ENCODE measurements at regions not wholly inside any gene's neighbourhood (a gene's known extent, or its start where the extent isn't known, plus 50 kb on each side); places are given as distances from the start of the nearest gene placed in this dataset.

DNA sequence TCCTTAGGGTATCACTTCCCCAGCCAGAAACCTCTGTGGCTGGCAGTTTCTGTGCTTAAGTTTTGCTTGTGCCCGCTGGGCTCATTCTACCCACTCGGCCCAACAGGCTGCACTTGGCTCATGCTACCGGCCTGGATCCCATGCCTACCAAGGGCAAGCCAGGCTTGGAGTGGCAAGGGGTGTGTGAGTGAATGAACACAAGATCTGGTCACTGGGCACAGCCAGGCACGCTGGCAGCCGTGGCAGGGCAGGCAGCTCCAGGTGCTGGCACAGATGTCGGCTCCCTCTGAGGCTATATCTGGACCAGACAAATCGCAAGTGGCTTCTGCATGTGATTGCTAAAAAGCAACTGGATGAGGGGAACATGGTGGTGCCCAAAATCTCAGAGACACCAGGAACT, 740.5 kb upstream of the B3GALT2 start:
- intact Hi-C loops (cut with DNase I): no loop called here
- no peak overlapping the region for H3K9ac ChIP-seq (ENCODE audit: low read length in 3 of 3)
- peak in 1 of 5 donors; percentile 36 for DNase-seq
- H3K4me1 ChIP-seq (ENCODE audit: control insufficient read depth in 2 of 3, insufficient read depth in 2 of 3, low read depth in 1 of 3, low read length in 3 of 3): no peaks in the 10 kb centered on the region
- peaks cover 0 to 7% (median 0%) of the 10 kb centered on the region in 3 donors for H3K9me3 ChIP-seq (ENCODE audit: control insufficient read depth in 2 of 3, insufficient read depth in 1 of 3, low read length in 3 of 3)
- FAIRE-seq: no peak
- TF ChIP-seq, protein P1, sequence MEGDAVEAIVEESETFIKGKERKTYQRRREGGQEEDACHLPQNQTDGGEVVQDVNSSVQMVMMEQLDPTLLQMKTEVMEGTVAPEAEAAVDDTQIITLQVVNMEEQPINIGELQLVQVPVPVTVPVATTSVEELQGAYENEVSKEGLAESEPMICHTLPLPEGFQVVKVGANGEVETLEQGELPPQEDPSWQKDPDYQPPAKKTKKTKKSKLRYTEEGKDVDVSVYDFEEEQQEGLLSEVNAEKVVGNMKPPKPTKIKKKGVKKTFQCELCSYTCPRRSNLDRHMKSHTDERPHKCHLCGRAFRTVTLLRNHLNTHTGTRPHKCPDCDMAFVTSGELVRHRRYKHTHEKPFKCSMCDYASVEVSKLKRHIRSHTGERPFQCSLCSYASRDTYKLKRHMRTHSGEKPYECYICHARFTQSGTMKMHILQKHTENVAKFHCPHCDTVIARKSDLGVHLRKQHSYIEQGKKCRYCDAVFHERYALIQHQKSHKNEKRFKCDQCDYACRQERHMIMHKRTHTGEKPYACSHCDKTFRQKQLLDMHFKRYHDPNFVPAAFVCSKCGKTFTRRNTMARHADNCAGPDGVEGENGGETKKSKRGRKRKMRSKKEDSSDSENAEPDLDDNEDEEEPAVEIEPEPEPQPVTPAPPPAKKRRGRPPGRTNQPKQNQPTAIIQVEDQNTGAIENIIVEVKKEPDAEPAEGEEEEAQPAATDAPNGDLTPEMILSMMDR (IDR thresholded peaks at IDR 0.05; ENCODE audit: borderline replicate concordance, extremely low read depth, insufficient read depth): no peak
- no peak overlapping the region for H3K27ac ChIP-seq (ENCODE audit: low read depth in 2 of 2, low read length in 2 of 2)
- H3K4me3 ChIP-seq (ENCODE audit: low read length in 3 of 3): no peak overlapping the region
- no peaks in the 10 kb centered on the region for H3K36me3 ChIP-seq (ENCODE audit: control insufficient read depth in 2 of 3, insufficient read depth in 3 of 3, low read length in 3 of 3)
- H3K27me3 ChIP-seq (ENCODE audit: control insufficient read depth, insufficient read depth, low read length): no peaks in the 10 kb centered on the region

- intact Hi-C loops (cut with DNase I): no loop called here
- Histone ChIP-seq H3K9ac (ENCODE audit: low read length in 3 of 3) (no peak overlapping the region), H3K4me1 (ENCODE audit: control insufficient read depth in 2 of 3, insufficient read depth in 2 of 3, low read depth in 1 of 3, low read length in 3 of 3) (no peaks in the 10 kb centered on the region), H3K27ac (ENCODE audit: low read depth in 2 of 2, low read length in 2 of 2) (no peak overlapping the region), H3K9me3 (ENCODE audit: control insufficient read depth in 2 of 3, insufficient read depth in 1 of 3, low read length in 3 of 3) (no peaks in the 10 kb centered on the region), H3K27me3 (ENCODE audit: control insufficient read depth, insufficient read depth, low read length) (no peaks in the 10 kb centered on the region), H3K36me3 (ENCODE audit: control insufficient read depth in 2 of 3, insufficient read depth in 3 of 3, low read length in 3 of 3) (no peaks in the 10 kb centered on the region), H3K4me3 (ENCODE audit: low read length in 3 of 3) (no peak overlapping the region)
- TF ChIP-seq, protein P1 (IDR thresholded peaks at IDR 0.05; ENCODE audit: borderline replicate concordance, extremely low read depth, insufficient read depth): no peak
- no peak for FAIRE-seq
- no peak for DNase-seq
These were observed 733.4 kb upstream of the B3GALT2 start for GRCh38 chr1:193919827-193920226.

GRCh38 chr1:193916452-193916851, 730.0 kb upstream of the B3GALT2 start:
- Histone ChIP-seq H3K27me3 (ENCODE audit: control insufficient read depth, insufficient read depth, low read length) (no peaks in the 10 kb centered on the region), H3K4me1 (ENCODE audit: control insufficient read depth in 2 of 3, insufficient read depth in 2 of 3, low read depth in 1 of 3, low read length in 3 of 3) (no peaks in the 10 kb centered on the region), H3K27ac (ENCODE audit: low read depth in 2 of 2, low read length in 2 of 2) (no peak overlapping the region), H3K36me3 (ENCODE audit: control insufficient read depth in 2 of 3, insufficient read depth in 3 of 3, low read length in 3 of 3) (no peaks in the 10 kb centered on the region), H3K4me3 (ENCODE audit: low read length in 3 of 3) (no peak overlapping the region), H3K9me3 (ENCODE audit: control insufficient read depth in 2 of 3, insufficient read depth in 1 of 3, low read length in 3 of 3) (no peaks in the 10 kb centered on the region), H3K9ac (ENCODE audit: low read length in 3 of 3) (no peak overlapping the region)
- DNase-seq: no peak
- TF ChIP-seq, protein P1 (IDR thresholded peaks at IDR 0.05; ENCODE audit: borderline replicate concordance, extremely low read depth, insufficient read depth): no peak
- intact Hi-C loops (cut with DNase I): no loop called here
- no peak for FAIRE-seq

DNA sequence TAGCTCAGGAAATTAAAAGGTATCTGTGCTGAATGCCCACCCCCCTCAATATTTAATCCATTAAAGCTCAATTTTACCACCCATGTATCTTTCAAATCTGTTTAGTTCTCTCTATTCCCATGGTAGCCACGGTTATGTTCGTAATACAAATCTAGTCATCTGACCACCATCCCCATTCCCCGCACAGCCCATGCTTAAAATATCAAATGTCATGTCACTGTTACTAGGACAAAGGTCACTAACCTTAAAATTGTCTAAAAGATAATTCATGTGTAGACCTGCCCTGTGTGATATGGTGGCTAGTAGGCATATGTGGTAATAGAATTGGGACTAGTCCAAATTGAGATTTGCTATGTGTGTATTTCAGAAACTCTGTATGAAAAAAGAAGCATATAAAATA, 728.5 kb upstream of the B3GALT2 start:
- DNase-seq: no peak
- no peaks in the 10 kb centered on the region for H3K27me3 ChIP-seq (ENCODE audit: control insufficient read depth, insufficient read depth, low read length)
- H3K27ac ChIP-seq (ENCODE audit: low read depth in 2 of 2, low read length in 2 of 2): no peak overlapping the region
- no peak overlapping the region for H3K4me3 ChIP-seq (ENCODE audit: low read length in 3 of 3)
- H3K9ac ChIP-seq (ENCODE audit: low read length in 3 of 3): no peak overlapping the region
- TF ChIP-seq, protein P1 (IDR thresholded peaks at IDR 0.05; ENCODE audit: borderline replicate concordance, extremely low read depth, insufficient read depth): no peak
- H3K4me1 ChIP-seq (ENCODE audit: control insufficient read depth in 2 of 3, insufficient read depth in 2 of 3, low read depth in 1 of 3, low read length in 3 of 3): no peaks in the 10 kb centered on the region
- H3K36me3 ChIP-seq (ENCODE audit: control insufficient read depth in 2 of 3, insufficient read depth in 3 of 3, low read length in 3 of 3): no peaks in the 10 kb centered on the region
- no peak for FAIRE-seq
- intact Hi-C loops (cut with DNase I): no loop called here
- H3K9me3 ChIP-seq (ENCODE audit: control insufficient read depth in 2 of 3, insufficient read depth in 1 of 3, low read length in 3 of 3): no peaks in the 10 kb centered on the region

Data from kidney (tissue), 13 donors.